ENCODE measurements at regions not wholly inside any gene's neighbourhood (a gene's known extent, or its start where the extent isn't known, plus 50 kb on each side); places are given as distances from the start of the nearest gene placed in this dataset.

GRCh38 chr6:1215023-1215422 is 96.9 kb upstream of the FOXQ1 start:
- TF ChIP-seq TAF1 (IDR thresholded peaks at IDR 0.05; ENCODE audit: borderline replicate concordance, insufficient read depth, low read length), result no peak
- TF ChIP-seq REST (IDR thresholded peaks at IDR 0.05; ENCODE audit: insufficient read depth in 1 of 2, low read depth in 2 of 2, low read length in 2 of 2), result no peak
- no peak for TF ChIP-seq FOXP2 (optimal IDR thresholded peaks at IDR 0.05; ENCODE audit: borderline replicate concordance, extremely low read depth, extremely low read length, insufficient read depth)
- no peak for TF ChIP-seq POLR2AphosphoS5 (IDR thresholded peaks at IDR 0.05; ENCODE audit: low read depth, low read length)
- TF ChIP-seq SIN3A (IDR thresholded peaks at IDR 0.05; ENCODE audit: borderline replicate concordance, insufficient read depth, low read length), result no peak

DNA sequence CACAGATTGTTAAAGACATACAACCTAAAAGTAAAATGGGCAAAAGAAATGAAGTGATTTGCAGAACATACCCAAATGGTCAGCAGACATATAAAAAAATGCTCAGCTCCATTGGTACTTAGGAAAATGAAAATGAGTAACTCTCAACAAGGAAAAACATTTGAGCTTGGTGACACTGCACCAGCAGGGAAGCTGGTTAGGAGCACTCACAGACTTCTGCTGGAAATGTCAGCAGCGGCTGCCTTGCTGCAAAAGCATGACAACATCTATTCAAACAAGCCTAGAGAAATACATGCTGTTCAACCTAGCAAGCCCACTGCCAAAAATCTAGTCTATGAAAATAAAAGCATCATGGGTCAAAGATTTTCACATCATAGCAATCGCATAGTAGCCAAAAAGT is 99.0 kb upstream of the FOXQ1 start:
- TF ChIP-seq POLR2AphosphoS5 (IDR thresholded peaks at IDR 0.05; ENCODE audit: low read depth, low read length) (no peak), REST (IDR thresholded peaks at IDR 0.05; ENCODE audit: insufficient read depth in 1 of 2, low read depth in 2 of 2, low read length in 2 of 2) (no peak), FOXP2 (optimal IDR thresholded peaks at IDR 0.05; ENCODE audit: borderline replicate concordance, extremely low read depth, extremely low read length, insufficient read depth) (no peak), TAF1 (IDR thresholded peaks at IDR 0.05; ENCODE audit: borderline replicate concordance, insufficient read depth, low read length) (no peak), SIN3A (IDR thresholded peaks at IDR 0.05; ENCODE audit: borderline replicate concordance, insufficient read depth, low read length) (no peak)

- TF ChIP-seq SIN3A (IDR thresholded peaks at IDR 0.05; ENCODE audit: borderline replicate concordance, insufficient read depth, low read length), result no peak
- no peak for TF ChIP-seq TAF1 (IDR thresholded peaks at IDR 0.05; ENCODE audit: borderline replicate concordance, insufficient read depth, low read length)
- no peak for TF ChIP-seq FOXP2 (optimal IDR thresholded peaks at IDR 0.05; ENCODE audit: borderline replicate concordance, extremely low read depth, extremely low read length, insufficient read depth)
- no peak for TF ChIP-seq POLR2AphosphoS5 (IDR thresholded peaks at IDR 0.05; ENCODE audit: low read depth, low read length)
- no peak for TF ChIP-seq REST (IDR thresholded peaks at IDR 0.05; ENCODE audit: insufficient read depth in 1 of 2, low read depth in 2 of 2, low read length in 2 of 2)
Measured at GRCh38 chr6:1208876-1209275, 103.0 kb upstream of the FOXQ1 start.

GRCh38 chr6:1203546-1203945 is 108.4 kb upstream of the FOXQ1 start:
- no peak for TF ChIP-seq REST (IDR thresholded peaks at IDR 0.05; ENCODE audit: insufficient read depth in 1 of 2, low read depth in 2 of 2, low read length in 2 of 2)
- no peak for TF ChIP-seq TAF1 (IDR thresholded peaks at IDR 0.05; ENCODE audit: borderline replicate concordance, insufficient read depth, low read length)
- no peak for TF ChIP-seq FOXP2 (optimal IDR thresholded peaks at IDR 0.05; ENCODE audit: borderline replicate concordance, extremely low read depth, extremely low read length, insufficient read depth)
- TF ChIP-seq POLR2AphosphoS5 (IDR thresholded peaks at IDR 0.05; ENCODE audit: low read depth, low read length), result no peak
- no peak for TF ChIP-seq SIN3A (IDR thresholded peaks at IDR 0.05; ENCODE audit: borderline replicate concordance, insufficient read depth, low read length)

- TF ChIP-seq POLR2AphosphoS5 (IDR thresholded peaks at IDR 0.05; ENCODE audit: low read depth, low read length) (no peak), SIN3A (IDR thresholded peaks at IDR 0.05; ENCODE audit: borderline replicate concordance, insufficient read depth, low read length) (no peak), TAF1 (IDR thresholded peaks at IDR 0.05; ENCODE audit: borderline replicate concordance, insufficient read depth, low read length) (no peak), REST (IDR thresholded peaks at IDR 0.05; ENCODE audit: insufficient read depth in 1 of 2, low read depth in 2 of 2, low read length in 2 of 2) (no peak), FOXP2 (optimal IDR thresholded peaks at IDR 0.05; ENCODE audit: borderline replicate concordance, extremely low read depth, extremely low read length, insufficient read depth) (no peak)
Measured at GRCh38 chr6:1202201-1202600, 109.7 kb upstream of the FOXQ1 start.
